ENCODE measurements at regions not wholly inside any gene's neighbourhood (a gene's known extent, or its start where the extent isn't known, plus 50 kb on each side); places are given as distances from the start of the nearest gene placed in this dataset.
A peak's percentile ranks its signal among the peaks of the same experiment; 100 is the strongest.

GRCh38 chr10:28984431-28984830, 304.4 kb upstream of the LYZL1 start (continued):
- no peak for TF ChIP-seq SMAD3 (CRISPR knock-in tag; conservative IDR thresholded peaks at IDR 0.05)
- TF ChIP-seq POLR3G (IDR thresholded peaks at IDR 0.05; ENCODE audit: extremely low read depth, insufficient read length, insufficient replicate concordance), result no peak
- no peak for TF ChIP-seq HNRNPLL (IDR thresholded peaks at IDR 0.05; ENCODE audit: low read depth, low read length, poor library complexity, severe bottlenecking)
- TF ChIP-seq BRCA1 (IDR thresholded peaks at IDR 0.05), result no peak
- no peak for TF ChIP-seq BRCA1 (CRISPR knock-in tag; IDR thresholded peaks at IDR 0.05)
- TF ChIP-seq E2F1 (CRISPR knock-in tag; IDR thresholded peaks at IDR 0.05), result no peak
- TF ChIP-seq MAZ (CRISPR knock-in tag; conservative IDR thresholded peaks at IDR 0.05 in 1 of 2, IDR thresholded peaks at IDR 0.05 in 1 of 2), result peak in 1 of 2 experiments; percentile 45; a peak in 1 of 4 replicates
- no peak for TF ChIP-seq TOE1 (IDR thresholded peaks at IDR 0.05; ENCODE audit: borderline replicate concordance)
- no peak for TF ChIP-seq TOE1 (CRISPR knock-in tag; IDR thresholded peaks at IDR 0.05; ENCODE audit: borderline replicate concordance, low read depth)
- TF ChIP-seq ZNF124 (CRISPR knock-in tag; IDR thresholded peaks at IDR 0.05), result no peak
- TF ChIP-seq NCOA1 (IDR thresholded peaks at IDR 0.05; ENCODE audit: low read depth), result no peak
- no peak for TF ChIP-seq PHB (CRISPR knock-in tag; IDR thresholded peaks at IDR 0.05)
- no peak for TF ChIP-seq HES1 (IDR thresholded peaks at IDR 0.05; ENCODE audit: low read depth)
- no peak for TF ChIP-seq MEF2A (IDR thresholded peaks at IDR 0.05; ENCODE audit: control insufficient read depth, low read depth, low read length)
- no peak for TF ChIP-seq CREBBP (IDR thresholded peaks at IDR 0.05; ENCODE audit: low read depth, low read length)
- TF ChIP-seq ATF7 (IDR thresholded peaks at IDR 0.05), result peak; percentile 36; the same call in 1 of the 2 replicates
- TF ChIP-seq HEY1 (CRISPR knock-in tag; IDR thresholded peaks at IDR 0.05; ENCODE audit: borderline replicate concordance), result no peak
- TF ChIP-seq MCM5 (IDR thresholded peaks at IDR 0.05; ENCODE audit: low read depth), result no peak
- TF ChIP-seq ZNF311 (CRISPR knock-in tag; IDR thresholded peaks at IDR 0.05), result peak; percentile 58; the same call in 1 of the 2 replicates
- no peak for TF ChIP-seq ZNF609 (CRISPR knock-in tag; IDR thresholded peaks at IDR 0.05; ENCODE audit: borderline replicate concordance)
- TF ChIP-seq E2F8 (IDR thresholded peaks at IDR 0.05; ENCODE audit: low read depth, partially characterized antibody), result no peak
